ENCODE measurements at regions not wholly inside any gene's neighbourhood (a gene's known extent, or its start where the extent isn't known, plus 50 kb on each side); places are given as distances from the start of the nearest gene placed in this dataset.

- no peak for DNase-seq
These were observed 77.3 kb upstream of the NECTIN1 start for GRCh38 chr11:119806064-119806915.

DNA sequence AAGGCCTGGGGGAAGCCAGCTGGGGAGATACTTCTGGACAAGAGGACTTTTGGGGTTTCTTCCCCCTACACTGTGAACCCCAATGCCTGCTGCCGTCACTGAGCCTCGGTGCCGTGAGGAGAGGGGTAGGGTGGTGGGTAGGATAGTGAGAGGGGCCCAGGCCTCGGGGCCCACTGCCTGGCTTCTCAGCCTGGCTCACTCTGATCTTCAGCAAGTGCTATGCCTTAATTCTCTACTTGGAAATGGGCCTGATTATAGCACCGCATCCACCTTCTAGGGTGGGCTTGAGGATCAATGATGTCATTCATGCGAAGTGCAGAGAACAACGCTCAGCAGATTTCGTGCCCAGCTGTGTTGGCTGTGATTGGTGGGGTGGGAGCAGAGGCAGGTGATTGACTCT, 76.7 kb upstream of the NECTIN1 start:
- no peak for DNase-seq

GRCh38 chr11:119804698-119805097, 75.7 kb upstream of the NECTIN1 start:
- DNase-seq: no peak

DNA sequence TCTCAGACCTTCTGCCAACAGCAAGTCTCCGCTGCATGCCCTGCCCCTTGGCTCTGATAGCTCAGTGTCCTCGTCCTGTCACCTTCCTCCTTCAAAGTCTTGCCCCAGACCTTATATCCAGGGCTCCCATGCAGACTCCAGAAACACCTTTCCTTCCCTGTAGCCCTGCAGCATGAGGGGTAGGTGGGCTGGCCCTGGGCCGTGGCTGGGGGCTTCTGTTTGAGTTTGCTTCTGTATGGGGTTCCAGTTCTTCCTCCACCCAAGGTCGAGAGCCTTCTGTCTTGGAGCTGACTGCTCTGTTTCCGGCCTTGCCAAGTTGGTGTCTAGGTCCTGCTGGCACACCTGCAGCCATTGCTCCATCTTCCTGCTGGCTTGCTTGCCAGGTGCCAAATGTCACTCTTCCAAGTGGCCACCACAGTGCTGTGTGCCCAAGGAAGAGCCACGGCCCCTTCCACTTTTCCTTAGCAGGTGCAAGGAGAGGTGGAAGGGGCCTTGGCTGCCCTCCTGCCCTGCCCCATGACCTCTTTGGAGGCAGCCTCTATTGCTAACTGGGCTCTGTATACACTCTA, 74.8 kb upstream of the NECTIN1 start:
- no peak for DNase-seq

DNA sequence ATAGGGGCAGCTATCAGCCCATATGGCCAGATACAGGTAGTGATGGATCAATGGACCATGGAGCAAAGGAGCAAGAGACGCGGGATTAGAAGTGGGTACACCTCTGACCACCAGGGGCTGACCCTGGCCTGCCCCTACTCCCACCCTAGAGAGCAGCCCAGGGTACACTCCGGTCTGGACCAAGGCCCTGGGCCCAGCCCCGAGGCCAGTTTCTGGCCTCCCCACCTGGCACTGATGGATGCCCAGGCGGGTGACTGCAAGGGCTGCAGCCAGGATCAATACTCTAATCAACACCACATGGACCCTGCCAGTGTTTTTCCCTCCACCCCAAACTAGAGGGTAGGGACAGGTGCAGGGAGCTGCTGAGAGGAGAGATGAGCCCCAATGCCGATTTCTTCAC, 74.1 kb upstream of the NECTIN1 start:
- no peak for DNase-seq

DNA sequence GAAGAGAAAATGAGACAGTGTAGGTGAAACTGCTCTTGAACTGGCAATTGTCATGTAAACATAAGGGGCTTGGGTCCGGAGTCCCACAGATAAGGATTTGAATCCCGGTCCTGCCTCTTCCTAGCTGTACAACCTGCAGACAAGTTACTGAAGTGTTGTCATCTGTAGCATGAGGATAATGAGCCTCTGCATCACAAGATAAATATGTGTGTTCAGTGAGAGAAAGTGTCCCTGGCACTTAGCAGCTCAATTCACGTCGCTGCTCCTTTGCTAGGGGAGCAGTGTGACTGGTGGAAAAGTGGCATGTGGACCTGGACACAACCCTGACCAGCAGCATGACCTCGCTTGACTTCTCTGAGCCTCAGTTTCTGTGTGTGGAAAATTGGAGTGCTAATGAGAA, 73.7 kb upstream of the NECTIN1 start:
- no peak for DNase-seq

DNA sequence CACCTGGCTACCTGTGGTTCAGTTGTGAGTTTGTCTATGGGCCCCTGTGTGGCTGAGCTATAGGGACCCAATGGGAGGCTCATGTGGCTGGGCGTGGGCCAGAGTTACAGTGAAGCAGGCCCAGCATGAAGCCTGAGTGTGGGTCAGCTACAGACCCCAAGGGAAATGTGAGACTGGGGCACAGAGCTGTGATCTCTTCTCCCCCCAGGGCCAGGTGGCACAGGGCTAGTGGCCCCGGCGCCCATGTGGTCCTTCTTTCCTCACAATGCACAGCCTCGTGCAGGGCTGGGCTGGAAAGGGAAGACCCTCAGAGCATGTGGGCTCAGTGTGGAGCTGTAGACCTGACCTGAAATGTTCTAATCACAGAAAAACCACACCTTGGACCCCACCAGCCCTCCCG, 71.6 kb upstream of the NECTIN1 start:
- DNase-seq: no peak

DNA sequence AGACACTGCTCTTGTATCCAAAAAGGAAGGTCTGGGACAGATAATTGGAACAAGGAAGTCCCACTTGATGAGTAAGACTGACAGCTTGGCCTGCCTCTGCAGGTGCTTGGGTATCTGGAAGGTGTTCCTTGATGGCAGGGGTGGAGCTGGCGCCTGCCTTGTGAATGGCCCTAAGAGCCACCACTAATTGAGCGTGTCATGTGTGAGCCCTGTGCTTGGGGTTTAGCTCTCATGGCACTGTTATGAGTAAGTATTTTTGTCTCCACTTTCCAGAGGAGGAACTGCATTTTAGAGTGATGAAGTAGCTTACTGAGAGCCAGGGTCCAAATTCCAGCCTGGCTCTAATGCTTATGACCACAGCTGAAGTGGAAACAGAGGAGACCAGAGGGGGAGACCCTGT, 71.2 kb upstream of the NECTIN1 start:
- DNase-seq: no peak

DNA sequence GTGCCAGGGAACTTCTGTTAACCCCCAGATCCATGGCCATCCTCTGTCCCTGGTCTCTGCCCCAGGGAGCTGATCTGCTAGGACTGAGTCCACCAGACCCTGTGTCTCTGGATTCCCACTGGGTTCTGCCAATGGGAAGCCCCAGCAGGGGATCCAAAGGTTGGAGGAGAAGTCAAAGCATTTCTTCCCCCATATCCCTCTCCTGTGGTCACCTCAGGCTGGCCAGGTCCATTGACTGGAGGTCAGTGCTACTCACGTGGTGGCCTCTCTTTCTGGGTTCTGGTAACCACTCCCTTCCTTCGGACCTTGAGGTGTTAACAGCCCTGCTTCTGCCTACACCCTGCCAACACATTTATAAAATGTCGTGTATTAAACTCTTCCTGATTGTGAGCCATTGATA, 69.7 kb upstream of the NECTIN1 start:
- no peak for DNase-seq

- no peak for DNase-seq
These were observed 68.7 kb upstream of the NECTIN1 start for GRCh38 chr11:119797736-119798135.

GRCh38 chr11:119797123-119797611, 68.2 kb upstream of the NECTIN1 start:
- no peak for DNase-seq

- no peak for DNase-seq
These were observed 67.5 kb upstream of the NECTIN1 start for GRCh38 chr11:119796363-119797060.

GRCh38 chr11:119795690-119796089, 66.7 kb upstream of the NECTIN1 start:
- no peak for DNase-seq

DNA sequence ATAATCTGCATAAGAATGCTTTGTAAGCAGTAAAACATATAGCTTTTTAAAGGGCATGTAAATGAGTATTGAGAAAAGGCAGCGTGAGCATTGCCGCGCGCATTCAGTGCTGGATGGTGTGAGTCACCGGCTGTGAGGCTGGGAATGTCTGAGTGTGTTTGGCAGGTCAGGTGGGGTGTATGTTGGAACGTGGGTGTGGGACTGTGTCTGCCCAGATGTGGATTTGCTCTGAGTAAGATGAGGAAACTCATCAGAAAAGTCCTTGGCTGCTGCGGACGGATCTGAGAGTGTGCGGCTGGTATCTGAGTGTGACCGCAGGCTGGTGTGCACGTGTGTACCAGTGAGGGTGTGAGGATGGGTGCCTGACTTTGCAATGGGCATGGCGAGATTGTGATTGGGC, 66.2 kb upstream of the NECTIN1 start:
- no peak for DNase-seq

DNA sequence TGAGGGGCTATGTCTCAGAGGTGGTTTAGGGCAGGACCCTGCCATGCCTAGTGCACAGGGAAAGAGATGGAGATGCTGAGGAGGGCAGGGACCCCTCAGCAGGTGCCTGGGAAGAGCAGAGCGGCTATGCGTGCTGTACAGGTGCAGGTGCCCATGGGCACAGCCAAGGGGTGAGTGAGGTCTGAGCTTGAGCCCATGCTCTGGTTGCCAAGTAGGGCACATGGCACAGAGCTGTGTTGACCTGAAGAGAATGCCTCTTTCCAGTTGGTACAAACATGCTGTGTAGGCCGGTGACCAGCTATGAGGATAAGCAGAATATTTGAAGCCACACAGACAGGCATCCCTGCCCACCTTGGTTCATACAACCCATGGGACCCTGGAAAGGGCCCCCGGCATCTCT, 65.8 kb upstream of the NECTIN1 start:
- DNase-seq: no peak

DNA sequence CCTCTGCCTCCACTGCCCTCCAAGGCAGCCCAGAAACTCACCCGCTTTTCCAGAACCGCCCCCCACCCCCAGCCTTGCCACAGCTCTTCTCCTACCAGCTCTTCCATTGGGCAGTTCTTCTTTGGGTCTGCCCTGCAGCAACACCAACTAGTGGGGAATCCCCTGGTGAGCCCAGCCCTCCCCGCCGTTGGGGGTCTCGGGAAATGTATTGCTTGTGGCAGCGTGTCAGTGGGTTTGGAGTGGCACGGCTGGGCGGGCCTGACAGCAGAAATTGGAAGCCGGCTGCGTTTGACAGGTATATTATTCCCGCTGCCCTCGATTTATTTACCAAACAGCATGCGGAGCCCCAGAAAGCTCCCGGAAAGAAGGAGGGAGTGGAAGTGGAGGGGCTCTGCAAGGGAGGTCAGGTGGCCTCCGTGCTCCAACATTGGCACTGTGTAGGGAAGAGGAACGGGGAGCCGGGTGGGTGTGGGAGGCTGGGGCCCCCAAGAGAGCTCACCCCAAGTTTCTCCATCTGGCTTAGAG, 65.2 kb upstream of the NECTIN1 start:
- DNase-seq: no peak

DNA sequence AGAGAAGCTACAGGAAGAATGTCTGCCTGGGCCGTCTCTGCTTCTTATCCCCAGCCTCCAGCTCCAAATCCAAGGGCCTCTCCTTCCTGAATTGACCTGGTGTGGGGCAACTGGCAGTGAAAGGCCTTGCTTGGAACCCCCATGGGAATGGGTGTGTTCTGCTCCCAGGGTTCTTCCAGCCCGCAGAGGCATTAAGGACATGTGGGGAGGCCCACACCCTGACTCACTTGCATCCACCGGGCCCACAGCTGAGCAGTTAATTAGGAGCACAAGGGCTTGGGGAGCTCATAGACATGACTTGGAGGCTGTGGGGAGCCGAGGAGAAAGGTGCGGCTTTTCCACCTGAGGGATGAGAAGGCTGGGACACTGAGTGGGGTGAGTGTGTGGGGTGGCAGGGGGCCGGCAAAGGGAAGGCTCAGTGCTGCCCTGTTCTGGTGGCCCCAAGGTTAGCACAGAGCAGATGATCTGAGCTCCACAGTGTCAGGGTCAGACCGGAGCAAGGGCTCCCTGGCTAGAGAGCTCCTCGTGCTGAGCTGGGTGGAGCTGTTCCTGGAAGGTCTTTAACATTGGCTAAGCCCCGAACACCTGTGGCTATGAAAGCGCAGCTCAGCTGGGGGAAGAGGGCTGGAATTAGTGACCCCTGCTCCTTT, 64.5 kb upstream of the NECTIN1 start:
- no peak for DNase-seq

GRCh38 chr11:119791701-119792151, 62.7 kb upstream of the NECTIN1 start:
- DNase-seq: no peak

DNA sequence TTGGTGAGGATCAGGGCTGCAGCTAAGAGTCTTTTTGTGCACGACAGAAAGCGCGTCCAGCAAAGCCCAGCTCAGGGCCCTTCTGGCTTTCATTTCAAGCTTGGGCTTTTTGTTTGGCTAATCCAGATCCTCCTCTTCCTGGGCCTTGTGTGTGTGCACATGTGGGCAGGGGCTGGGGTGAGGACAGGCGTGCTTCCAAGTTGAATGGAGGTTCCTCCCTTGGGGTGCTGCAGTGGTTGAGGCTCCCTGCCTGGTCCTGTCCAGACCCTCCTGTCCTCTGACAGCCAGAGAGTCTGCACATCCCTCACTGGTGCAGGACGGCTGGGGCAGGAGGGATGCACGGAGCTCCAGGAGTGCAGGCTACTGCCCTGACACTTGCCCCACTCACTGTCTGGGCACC, 62.0 kb upstream of the NECTIN1 start:
- DNase-seq: no peak

DNA sequence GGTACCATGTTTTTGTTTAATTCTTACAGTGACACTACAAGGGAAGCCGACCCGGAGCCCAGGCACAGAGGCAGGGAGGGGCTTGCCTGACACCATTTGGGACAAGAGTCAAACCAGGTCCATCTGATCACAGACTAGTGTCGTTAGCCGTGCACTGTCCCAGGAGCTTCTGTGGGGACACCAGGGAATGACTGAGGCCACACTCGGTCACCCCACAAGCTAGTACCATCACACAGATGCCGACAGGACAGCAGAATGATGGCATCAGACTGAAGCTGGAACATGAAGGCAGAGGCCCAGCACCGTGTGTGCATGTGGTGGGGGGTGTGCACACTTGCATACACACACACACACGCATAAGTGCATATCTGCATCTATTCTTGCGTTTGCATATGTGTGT, 61.5 kb upstream of the NECTIN1 start:
- no peak for DNase-seq

GRCh38 chr11:119789766-119790407, 60.9 kb upstream of the NECTIN1 start:
- no peak for DNase-seq

- DNase-seq: no peak
These were observed 60.0 kb upstream of the NECTIN1 start for GRCh38 chr11:119788911-119789560.

All from RPMI8226 (cell line).